ENCODE measurements at regions not wholly inside any gene's neighbourhood (a gene's known extent, or its start where the extent isn't known, plus 50 kb on each side); places are given as distances from the start of the nearest gene placed in this dataset.
"Not testable (repeated sequence)": the region's sequence is repeated elsewhere in the genome, so short reads cannot be mapped to it uniquely, and the experiment has no call there.

GRCh38 chr6:167747645-167748044 lies 79.1 kb upstream of the AFDN start:
- intact Hi-C loops (cut with DNase I) = no loop called here
- H3K36me3 ChIP-seq = no peaks in the 10 kb centered on the region
- H3K9me3 ChIP-seq = no peaks in the 10 kb centered on the region
- no peak overlapping the region for H3K9ac ChIP-seq (ENCODE audit: low read depth in 2 of 2, low read length in 2 of 2)
- H3K27me3 ChIP-seq = no peaks in the 10 kb centered on the region
- no peak overlapping the region for H3K27ac ChIP-seq
- DNase-seq = no peak
- no peak overlapping the region for H3K4me3 ChIP-seq
- no peaks in the 10 kb centered on the region for H3K4me1 ChIP-seq
- no peak for TF ChIP-seq CTCF (IDR thresholded peaks at IDR 0.05)

GRCh38 chr6:167748046-167748445 lies 78.7 kb upstream of the AFDN start:
- no peak for DNase-seq
- no peak for TF ChIP-seq CTCF (IDR thresholded peaks at IDR 0.05)
- intact Hi-C loops (cut with DNase I) = no loop called here
- no peak overlapping the region for H3K4me3 ChIP-seq
- H3K9ac ChIP-seq (ENCODE audit: low read depth in 2 of 2, low read length in 2 of 2) = no peak overlapping the region
- H3K36me3 ChIP-seq = no peaks in the 10 kb centered on the region
- no peaks in the 10 kb centered on the region for H3K27me3 ChIP-seq
- no peaks in the 10 kb centered on the region for H3K4me1 ChIP-seq
- no peaks in the 10 kb centered on the region for H3K9me3 ChIP-seq
- no peak overlapping the region for H3K27ac ChIP-seq

- intact Hi-C loops (cut with DNase I) = no loop called here
- no peak overlapping the region for H3K9ac ChIP-seq (ENCODE audit: low read depth in 2 of 2, low read length in 2 of 2)
- H3K4me1 ChIP-seq = no peaks in the 10 kb centered on the region
- DNase-seq = no peak
- no peak for TF ChIP-seq CTCF (IDR thresholded peaks at IDR 0.05)
- H3K27ac ChIP-seq = no peak overlapping the region
- no peaks in the 10 kb centered on the region for H3K27me3 ChIP-seq
- no peaks in the 10 kb centered on the region for H3K9me3 ChIP-seq
- no peak overlapping the region for H3K4me3 ChIP-seq
- H3K36me3 ChIP-seq = no peaks in the 10 kb centered on the region
These were observed 78.0 kb upstream of the AFDN start for GRCh38 chr6:167748458-167749379.

- Histone ChIP-seq H3K36me3 (no peaks in the 10 kb centered on the region), H3K9ac (ENCODE audit: low read depth in 2 of 2, low read length in 2 of 2) (no peak overlapping the region), H3K27me3 (no peaks in the 10 kb centered on the region), H3K4me3 (no peak overlapping the region), H3K27ac (no peak overlapping the region), H3K9me3 (no peaks in the 10 kb centered on the region), H3K4me1 (no peaks in the 10 kb centered on the region)
- peak; percentile 80 for DNase-seq
- no peak for TF ChIP-seq CTCF (IDR thresholded peaks at IDR 0.05)
- intact Hi-C loops (cut with DNase I) = no loop called here
These were observed 75.8 kb upstream of the AFDN start for GRCh38 chr6:167750956-167751358.

GRCh38 chr6:167751579-167752115 lies 75.1 kb upstream of the AFDN start:
- no peaks in the 10 kb centered on the region for H3K27me3 ChIP-seq
- intact Hi-C loops (cut with DNase I) = no loop called here
- no peak for DNase-seq
- no peaks in the 10 kb centered on the region for H3K36me3 ChIP-seq
- no peaks in the 10 kb centered on the region for H3K9me3 ChIP-seq
- H3K4me3 ChIP-seq = no peak overlapping the region
- H3K4me1 ChIP-seq = no peaks in the 10 kb centered on the region
- no peak overlapping the region for H3K27ac ChIP-seq
- H3K9ac ChIP-seq (ENCODE audit: low read depth in 2 of 2, low read length in 2 of 2) = no peak overlapping the region
- no peak for TF ChIP-seq CTCF (IDR thresholded peaks at IDR 0.05)

- H3K27ac ChIP-seq; H3K4me1 ChIP-seq; H3K9me3 ChIP-seq; intact Hi-C loops (cut with DNase I); DNase-seq; H3K4me3 ChIP-seq; H3K36me3 ChIP-seq; H3K9ac ChIP-seq (ENCODE audit: low read depth in 2 of 2, low read length in 2 of 2); H3K27me3 ChIP-seq: not testable (repeated sequence)
These were observed 73.4 kb upstream of the AFDN start for GRCh38 chr6:167753281-167753680.

All from colonic mucosa (tissue), 4 donors.